ENCODE measurements at regions not wholly inside any gene's neighbourhood (a gene's known extent, or its start where the extent isn't known, plus 50 kb on each side); places are given as distances from the start of the nearest gene placed in this dataset.

DNA sequence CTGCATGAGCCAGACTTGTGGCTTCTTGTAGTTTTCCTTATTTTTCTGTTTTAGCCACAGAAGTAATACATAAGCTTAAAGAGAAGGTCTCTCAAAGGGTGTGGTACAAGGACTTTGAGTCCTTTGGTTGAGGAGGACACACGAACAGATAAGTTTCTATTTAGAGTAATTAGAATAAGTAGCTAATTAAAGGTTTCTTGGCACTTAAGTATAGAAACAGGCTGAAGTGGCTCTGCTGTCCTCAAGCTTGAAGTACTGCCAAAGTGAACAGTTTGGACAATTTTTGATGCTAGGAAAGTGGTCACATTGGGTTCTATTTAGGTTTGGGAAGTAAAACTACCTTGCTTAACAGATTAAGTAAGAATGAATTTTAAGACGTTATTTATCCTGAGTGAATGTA, 278.3 kb upstream of the MPDZ start:
- TF ChIP-seq, protein P1, sequence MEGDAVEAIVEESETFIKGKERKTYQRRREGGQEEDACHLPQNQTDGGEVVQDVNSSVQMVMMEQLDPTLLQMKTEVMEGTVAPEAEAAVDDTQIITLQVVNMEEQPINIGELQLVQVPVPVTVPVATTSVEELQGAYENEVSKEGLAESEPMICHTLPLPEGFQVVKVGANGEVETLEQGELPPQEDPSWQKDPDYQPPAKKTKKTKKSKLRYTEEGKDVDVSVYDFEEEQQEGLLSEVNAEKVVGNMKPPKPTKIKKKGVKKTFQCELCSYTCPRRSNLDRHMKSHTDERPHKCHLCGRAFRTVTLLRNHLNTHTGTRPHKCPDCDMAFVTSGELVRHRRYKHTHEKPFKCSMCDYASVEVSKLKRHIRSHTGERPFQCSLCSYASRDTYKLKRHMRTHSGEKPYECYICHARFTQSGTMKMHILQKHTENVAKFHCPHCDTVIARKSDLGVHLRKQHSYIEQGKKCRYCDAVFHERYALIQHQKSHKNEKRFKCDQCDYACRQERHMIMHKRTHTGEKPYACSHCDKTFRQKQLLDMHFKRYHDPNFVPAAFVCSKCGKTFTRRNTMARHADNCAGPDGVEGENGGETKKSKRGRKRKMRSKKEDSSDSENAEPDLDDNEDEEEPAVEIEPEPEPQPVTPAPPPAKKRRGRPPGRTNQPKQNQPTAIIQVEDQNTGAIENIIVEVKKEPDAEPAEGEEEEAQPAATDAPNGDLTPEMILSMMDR (IDR thresholded peaks at IDR 0.05; ENCODE audit: borderline replicate concordance, insufficient read depth, low read depth, low read length): no peak
- no peak overlapping the region for H3K4me3 ChIP-seq (ENCODE audit: low read depth, low read length)

DNA sequence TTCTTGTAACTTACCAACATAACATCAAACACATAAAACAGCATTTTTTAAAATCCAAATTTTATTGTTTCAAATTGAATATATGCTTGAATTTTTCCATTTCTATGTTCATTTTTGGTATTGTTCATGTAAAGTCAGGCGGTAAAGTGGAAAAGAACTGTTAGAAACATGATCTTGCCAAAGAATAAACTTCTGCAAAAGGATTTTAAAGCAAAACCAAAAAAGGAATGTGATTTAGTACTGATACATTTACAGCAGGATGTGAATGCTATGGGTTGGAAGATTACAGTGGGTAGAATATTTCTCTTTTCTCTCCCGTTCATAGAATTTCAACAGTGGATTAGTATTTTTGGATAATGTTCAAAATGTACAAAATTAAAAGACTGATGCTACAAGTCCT, 277.2 kb upstream of the MPDZ start:
- TF ChIP-seq, protein P1 (IDR thresholded peaks at IDR 0.05; ENCODE audit: borderline replicate concordance, insufficient read depth, low read depth, low read length): no peak
- H3K4me3 ChIP-seq (ENCODE audit: low read depth, low read length): no peak overlapping the region

DNA sequence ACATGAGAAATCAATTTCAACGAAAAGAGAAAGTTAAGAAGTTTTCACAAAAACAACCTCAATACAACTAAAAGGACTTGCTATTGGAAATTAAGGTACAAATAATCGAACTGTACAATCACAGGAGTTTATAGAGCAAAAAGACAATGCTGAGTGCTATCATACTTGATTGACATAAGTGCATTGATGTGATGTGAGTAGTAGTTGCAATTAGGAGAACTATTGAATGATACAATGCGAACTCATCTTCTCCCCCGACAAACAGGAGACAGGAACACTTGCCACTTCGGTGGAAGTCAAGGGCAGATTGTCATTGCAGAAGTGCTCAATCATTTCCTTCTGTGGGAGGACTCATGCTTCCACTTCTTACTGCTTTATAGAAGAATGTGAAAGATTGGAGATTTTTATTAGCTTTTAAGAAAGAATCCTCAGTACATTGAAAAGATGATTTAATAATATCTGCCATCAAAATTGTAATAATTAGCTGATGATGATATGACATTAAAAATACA, 276.6 kb upstream of the MPDZ start:
- no peak overlapping the region for H3K4me3 ChIP-seq (ENCODE audit: low read depth, low read length)
- TF ChIP-seq, protein P1 (IDR thresholded peaks at IDR 0.05; ENCODE audit: borderline replicate concordance, insufficient read depth, low read depth, low read length): no peak

DNA sequence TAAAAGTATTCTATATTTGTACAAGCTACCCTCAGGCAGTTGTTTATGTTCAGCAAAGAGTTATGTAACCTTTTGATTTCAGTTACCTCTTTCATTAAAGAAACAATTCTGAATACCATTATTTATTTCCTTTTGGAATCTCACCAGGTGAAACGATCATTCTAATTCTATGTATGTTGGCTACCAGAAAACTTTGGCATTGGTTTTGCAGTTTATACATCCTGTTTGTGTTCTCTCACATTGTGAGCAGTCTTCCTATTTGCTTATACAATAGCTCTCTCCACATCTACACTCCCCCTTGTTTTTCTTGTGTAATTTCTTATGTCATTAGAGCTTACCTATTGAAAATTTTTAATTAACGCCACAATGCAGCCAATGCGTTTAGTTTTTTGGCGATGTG, 276.0 kb upstream of the MPDZ start:
- no peak overlapping the region for H3K4me3 ChIP-seq (ENCODE audit: low read depth, low read length)
- TF ChIP-seq, protein P1 (IDR thresholded peaks at IDR 0.05; ENCODE audit: borderline replicate concordance, insufficient read depth, low read depth, low read length): no peak

DNA sequence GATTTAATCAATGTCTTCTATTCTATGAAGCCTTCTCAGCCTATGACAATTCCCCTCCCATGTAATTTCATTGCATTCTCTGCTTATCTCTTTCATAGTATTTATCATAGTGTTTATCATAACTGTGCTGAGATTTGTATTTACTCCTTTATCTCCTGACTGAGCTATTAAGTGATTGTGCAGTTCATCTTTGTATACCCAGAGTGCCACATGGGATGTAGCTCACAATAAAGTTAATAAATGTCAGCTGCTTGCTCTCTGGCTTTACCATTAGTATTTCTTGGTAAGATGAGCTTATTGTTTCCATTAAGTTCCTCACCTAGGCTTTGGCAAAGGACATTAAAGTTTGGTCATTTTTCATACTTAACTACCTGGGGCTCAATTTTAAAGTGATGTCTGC, 275.1 kb upstream of the MPDZ start:
- no peak overlapping the region for H3K4me3 ChIP-seq (ENCODE audit: low read depth, low read length)
- TF ChIP-seq, protein P1 (IDR thresholded peaks at IDR 0.05; ENCODE audit: borderline replicate concordance, insufficient read depth, low read depth, low read length): no peak

DNA sequence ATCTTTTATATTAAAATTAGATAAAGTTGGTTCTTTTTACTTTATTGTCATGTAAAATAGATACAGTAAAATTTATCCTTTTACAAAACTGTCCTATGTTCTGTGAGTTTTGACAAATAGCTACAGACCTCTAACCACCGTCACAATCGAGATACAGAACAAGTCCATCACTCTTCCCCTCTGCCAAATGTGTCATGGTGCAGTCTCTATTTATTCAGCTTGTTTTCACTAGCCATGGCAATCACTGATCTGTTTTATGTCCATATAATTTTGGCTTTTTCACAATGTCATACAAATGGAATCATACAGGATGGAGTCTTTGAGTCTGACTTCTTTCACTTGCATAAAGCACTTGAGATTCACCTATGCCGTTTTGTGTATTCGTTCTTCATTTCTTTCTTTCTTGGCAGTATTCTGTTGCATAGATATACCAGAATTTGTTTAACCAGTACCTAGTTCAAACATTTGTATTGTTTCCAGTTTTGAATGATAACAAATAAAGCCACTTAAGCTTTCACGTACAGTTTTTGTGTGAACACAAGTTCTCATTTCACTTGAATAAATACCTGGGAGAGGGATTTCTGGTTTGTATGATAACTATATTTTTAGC, 273.2 kb upstream of the MPDZ start:
- TF ChIP-seq, protein P1 (IDR thresholded peaks at IDR 0.05; ENCODE audit: borderline replicate concordance, insufficient read depth, low read depth, low read length): no peak
- no peak overlapping the region for H3K4me3 ChIP-seq (ENCODE audit: low read depth, low read length)

DNA sequence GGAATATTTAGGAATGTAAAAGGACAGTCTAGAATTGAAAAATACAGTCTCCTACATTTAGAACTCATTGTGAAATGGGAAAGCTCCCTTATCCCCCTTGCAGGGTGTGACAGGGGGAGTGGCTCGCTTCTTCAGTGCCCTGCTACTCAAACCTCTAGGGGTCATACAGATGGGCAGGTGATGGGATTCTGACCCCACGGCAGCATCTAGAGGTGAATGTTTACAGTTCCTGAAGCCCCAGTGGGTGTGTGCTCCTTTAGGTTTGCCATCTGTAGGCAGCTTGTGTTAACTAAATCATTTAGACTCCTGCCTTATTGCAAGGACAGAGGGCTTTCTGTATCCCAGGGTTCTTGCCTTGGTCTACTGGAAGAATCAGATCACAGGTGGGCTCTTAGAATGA, 271.0 kb upstream of the MPDZ start:
- TF ChIP-seq, protein P1 (IDR thresholded peaks at IDR 0.05; ENCODE audit: borderline replicate concordance, insufficient read depth, low read depth, low read length): no peak
- no peak overlapping the region for H3K4me3 ChIP-seq (ENCODE audit: low read depth, low read length)
